H1 (cell line): ENCODE measurements at regions not wholly inside any gene's neighbourhood (a gene's known extent, or its start where the extent isn't known, plus 50 kb on each side); places are given as distances from the start of the nearest gene placed in this dataset.

ENCODE experiments used
- CTCF ChIA-PET: fragments of 300-600 bp; sonication (Branson Sonifier 250); formaldehyde crosslinking; loops from one replicate; lab custom pipeline; 2021; ENCODE audit not compliant: partially characterized antibody; lab: Charles Lee
- POLR2A ChIA-PET: fragments of 300-600 bp; sonication (Branson Sonifier 250); formaldehyde crosslinking; loops from one replicate; lab custom pipeline; 2021; ENCODE audit warnings: inconsistent platforms; ENCODE audit not compliant: partially characterized antibody; lab: Charles Lee
- DNase-seq, 2 experiments: peaks; one replicate each; pipeline versions ENCODE4 v3.0.0 to v3.0.0-alpha.2; 2010 to 2022; ENCODE audit warnings: low spot score in 2 of 2, low read depth in 1 of 2, mixed read lengths in 1 of 2
- FAIRE-seq: peaks from 2 replicates; lab custom pipeline; 2011; peaks lifted over from hg19 to GRCh38; lab: Jason Lieb, UNC
- H2AFZ ChIP-seq: 2 replicates; pipeline ENCODE4 v1.8.1; 2012; ENCODE audit warnings: low read length, inconsistent platforms
- H2AK5ac ChIP-seq: 2 replicates; pipeline ENCODE4 v1.6.1; 2013; ENCODE audit warnings: low read depth, low read length
- H2BK120ac ChIP-seq: replicated peaks from 2 replicates; pipeline ENCODE3; 2013; ENCODE audit warnings: low read depth, low read length, inconsistent platforms
- H2BK12ac ChIP-seq: 2 replicates; pipeline ENCODE4 v1.6.1; 2013; ENCODE audit warnings: low read depth, low read length
- H2BK15ac ChIP-seq: 2 replicates; pipeline ENCODE4 v1.6.1; 2013; ENCODE audit warnings: low read length
- H2BK20ac ChIP-seq: 2 replicates; pipeline ENCODE4 v1.6.1; 2013; ENCODE audit warnings: low read length
- H2BK5ac ChIP-seq: 2 replicates; pipeline ENCODE4 v1.6.1; 2013; ENCODE audit warnings: low read depth, low read length
- H3K14ac ChIP-seq: 2 replicates; pipeline ENCODE4 v1.6.1; 2013; ENCODE audit warnings: inconsistent platforms; ENCODE audit not compliant: insufficient read length
- H3K18ac ChIP-seq: 2 replicates; pipeline ENCODE4 v1.6.1; 2013; ENCODE audit warnings: low read length; ENCODE audit errors: extremely low read depth
- H3K23ac ChIP-seq: 2 replicates; pipeline ENCODE4 v1.6.1; 2013; ENCODE audit warnings: inconsistent platforms; ENCODE audit not compliant: insufficient read length
- H3K23me2 ChIP-seq: 2 replicates; pipeline ENCODE4 v1.6.1; 2013; ENCODE audit warnings: low read depth, low read length
- H3K27ac ChIP-seq: 2 replicates; pipeline ENCODE4 v1.6.1; 2011; ENCODE audit warnings: low read depth, low read length, inconsistent platforms
- H3K27me3 ChIP-seq, 4 experiments: replicated peaks in 1 of 4; 1 replicate in 1 of 4; 2 replicates in 3 of 4; pipeline versions ENCODE4 v1.6.1 to v1.8.1; 2011 to 2013; ENCODE audit warnings: low read length in 3 of 4, mild to moderate bottlenecking in 3 of 4, inconsistent platforms in 2 of 4, mixed read lengths in 2 of 4, moderate library complexity in 1 of 4; ENCODE audit not compliant: control insufficient read depth in 3 of 4, insufficient read depth in 3 of 4; ENCODE audit errors: extremely low read depth in 1 of 4
- H3K36me3 ChIP-seq, 4 experiments: 2 replicates each; pipeline versions ENCODE4 v1.6.1 to v1.8.1; 2011 to 2013; ENCODE audit warnings: mild to moderate bottlenecking in 4 of 4, low read length in 3 of 4, moderate library complexity in 2 of 4, control low read depth in 1 of 4, inconsistent platforms in 1 of 4; ENCODE audit not compliant: insufficient read depth in 4 of 4, control insufficient read depth in 2 of 4
- H3K4ac ChIP-seq: replicated peaks from 2 replicates; pipeline ENCODE3; 2013; ENCODE audit warnings: low read length, low read depth, mixed read lengths, inconsistent platforms; ENCODE audit not compliant: insufficient read length
- H3K4me1 ChIP-seq, 4 experiments: replicated peaks in 1 of 4; 1 replicate in 1 of 4; 2 replicates in 3 of 4; pipeline versions ENCODE4 v1.6.1 to v1.8.1; 2011 to 2013; ENCODE audit warnings: low read length in 3 of 4, inconsistent platforms in 2 of 4, mixed read lengths in 1 of 4; ENCODE audit not compliant: insufficient read depth in 4 of 4, control insufficient read depth in 3 of 4
- H3K4me2 ChIP-seq, 2 experiments: 2 replicates each; pipeline versions ENCODE4 v1.6.1 to v1.8.1; 2011 to 2013; ENCODE audit warnings: low read depth in 2 of 2, low read length in 2 of 2, control low read depth in 1 of 2, inconsistent platforms in 1 of 2, mild to moderate bottlenecking in 1 of 2; ENCODE audit not compliant: insufficient read depth in 1 of 2
- H3K4me3 ChIP-seq, 4 experiments: fragments of 200-600, 300-600 bp in 1 of 4; sonication (generic), shearing (Covaris generic), sonication (Bioruptor Twin) in 1 of 4; 2 replicates each; pipeline versions ENCODE4 v1.5.1 to v1.8.1; 2011 to 2016; ENCODE audit warnings: low read length in 4 of 4, low read depth in 3 of 4, control low read depth in 2 of 4, inconsistent platforms in 2 of 4, mild to moderate bottlenecking in 2 of 4, mixed read lengths in 1 of 4, moderate library complexity in 1 of 4; ENCODE audit not compliant: insufficient read depth in 2 of 4; ENCODE audit errors: extremely low read depth in 1 of 4
- H3K56ac ChIP-seq: replicated peaks from 2 replicates; pipeline ENCODE3; 2013; ENCODE audit warnings: low read depth, mild to moderate bottlenecking, mixed read lengths, low read length, inconsistent platforms; ENCODE audit not compliant: insufficient read length
- H3K79me1 ChIP-seq: 2 replicates; pipeline ENCODE4 v1.6.1; 2013; ENCODE audit warnings: low read depth, low read length, control low read depth
- H3K79me2 ChIP-seq, 2 experiments: 2 replicates each; pipeline versions ENCODE4 v1.6.1 to v1.8.1; 2012 to 2013; ENCODE audit warnings: low read length in 2 of 2, mild to moderate bottlenecking in 2 of 2, inconsistent platforms in 1 of 2; ENCODE audit not compliant: insufficient read depth in 2 of 2, control insufficient read depth in 1 of 2
- H3K9ac ChIP-seq, 4 experiments: replicated peaks in 1 of 4; 1 replicate in 1 of 4; 2 replicates in 3 of 4; pipeline versions ENCODE4 v1.6.1 to v1.8.1; 2011 to 2013; ENCODE audit warnings: low read depth in 3 of 4, low read length in 3 of 4, control low read depth in 2 of 4, mild to moderate bottlenecking in 2 of 4, moderate library complexity in 2 of 4, inconsistent platforms in 1 of 4; ENCODE audit errors: extremely low read depth in 1 of 4
- H3K9me3 ChIP-seq, 2 experiments: 2 replicates each; pipeline versions ENCODE4 v1.6.1 to v1.8.1; 2012 to 2013; ENCODE audit warnings: mild to moderate bottlenecking in 2 of 2, moderate library complexity in 2 of 2, control low read depth in 1 of 2, inconsistent platforms in 1 of 2, low read depth in 1 of 2, low read length in 1 of 2, mixed read lengths in 1 of 2; ENCODE audit not compliant: insufficient read depth in 2 of 2
- H4K20me1 ChIP-seq, 2 experiments: replicated peaks in 1 of 2; 2 replicates each; pipeline versions ENCODE3 to v1.8.1; 2011 to 2013; ENCODE audit warnings: inconsistent platforms in 2 of 2, low read length in 2 of 2, mild to moderate bottlenecking in 1 of 2; ENCODE audit not compliant: insufficient read depth in 2 of 2, control insufficient read depth in 1 of 2
- H4K5ac ChIP-seq: 2 replicates; pipeline ENCODE4 v1.6.1; 2013; ENCODE audit warnings: low read length, low read depth, mixed read lengths, inconsistent platforms; ENCODE audit not compliant: insufficient read length
- H4K8ac ChIP-seq: 2 replicates; pipeline ENCODE4 v1.8.0; 2013; ENCODE audit warnings: mild to moderate bottlenecking, moderate library complexity, low read length, inconsistent platforms; ENCODE audit not compliant: insufficient read depth; ENCODE audit errors: extremely low read depth
- H4K91ac ChIP-seq: replicated peaks from 2 replicates; pipeline ENCODE3; 2013; ENCODE audit warnings: low read length, mixed read lengths, inconsistent platforms; ENCODE audit not compliant: insufficient read length
- RBBP5 ChIP-seq: IDR thresholded peaks from 2 replicates; pipeline ENCODE4 v1.7.1; 2012; ENCODE audit warnings: low read depth, mild to moderate bottlenecking, inconsistent platforms, low read length, moderate library complexity, borderline replicate concordance
- SIN3A ChIP-seq, 2 experiments: IDR thresholded peaks in 1 of 2; conservative IDR thresholded peaks in 1 of 2; 2 replicates each; pipeline ENCODE4 v1.6.1; 2011 to 2012; ENCODE audit warnings: low read length in 2 of 2, improper control_type of control experiment in 1 of 2, low read depth in 1 of 2, mild to moderate bottlenecking in 1 of 2
- WGBS, 2 experiments: shearing (Covaris generic) in 1 of 2; methylation state at CpG; one replicate each; pipeline versions ENCODE4 v1.1.6 to v1.1.7; 2013 to 2015; ENCODE audit warnings: low lambda C conversion rate in 2 of 2, mixed read lengths in 2 of 2, inconsistent platforms in 1 of 2, low coverage in 1 of 2, missing lambda C conversion rate in 1 of 2; ENCODE audit not compliant: insufficient replicate concordance in 2 of 2, insufficient coverage in 1 of 2, insufficient read length in 1 of 2; ENCODE audit errors: extremely low coverage in 1 of 2, missing lambda C conversion rate in 1 of 2; 5-methylcytosine and 5-hydroxymethylcytosine counted together

- Histone ChIP-seq H4K8ac (no peak overlapping the region), H3K27me3 (peaks cover 0 to 3% (median 0%) of the 10 kb centered on the region in 4 experiments; a peak in 2 of 7 replicates), H2AK5ac (peak overlapping the region; percentile 95), H3K9ac (no peak overlapping the region; a peak in 1 of 7 replicates), H3K9me3 (no peaks in the 10 kb centered on the region), H2BK120ac (no peak overlapping the region), H2BK5ac (peak overlapping the region; percentile 92; the same call in 1 of the 2 replicates), H2BK12ac (peak overlapping the region; percentile 29), H3K14ac (no peak overlapping the region), H3K23me2 (no peaks in the 10 kb centered on the region; the same call in 1 of the 2 replicates), H3K23ac (no peak overlapping the region), H3K27ac (peak overlapping the region; percentile 75; the same call in 1 of the 2 replicates), H3K56ac (no peak overlapping the region), H2BK20ac (peak overlapping the region; percentile 13; the same call in 1 of the 2 replicates), H3K79me1 (no peaks in the 10 kb centered on the region), H3K36me3 (no peaks in the 10 kb centered on the region), H4K91ac (peak overlapping the region; percentile 6), H3K4me2 (peak overlapping the region in 1 of 2 experiments; percentile 59; a peak in 2 of 4 replicates), H3K4ac (no peak overlapping the region), H2BK15ac (no peak overlapping the region), H4K20me1 (no peaks in the 10 kb centered on the region), H3K18ac (peak overlapping the region; percentile 26; the same call in 1 of the 2 replicates), H2AFZ (no peak overlapping the region), H3K4me1 (peaks cover 17 to 27% (median 21%) of the 10 kb centered on the region in 4 experiments; a peak in 6 of 7 replicates), H4K5ac (no peak overlapping the region), H3K4me3 (peak overlapping the region in 1 of 4 experiments; percentile 24; a peak in 1 of 8 replicates)
- WGBS, 2 experiments = 66% methylated on average over 7 of the region's 7 CpGs; no CpG with 5 or more reads in 1 of the 2 experiments
- DNase-seq (peak in 1 of 2 experiments; percentile 81), FAIRE-seq (peak; percentile 68)
- ChIA-PET POLR2A (no interaction called here), CTCF (interaction anchor here (0.6 kb wide), 1 partner anchor 595 kb away, joined by 3 read pairs; no protein-coding TSS in a partner anchor)
- no peak for TF ChIP-seq RBBP5
- peak; percentile 28 to 46; a peak in 1 of 4 replicates for TF ChIP-seq SIN3A (conservative IDR thresholded peaks at IDR 0.05 in 1 of 2, IDR thresholded peaks at IDR 0.05 in 1 of 2; ENCODE audit: low read depth in 1 of 2, low read length in 2 of 2)
- TF ChIP-seq, all 59 proteins: peak for 1
- H3K79me2 ChIP-seq = no peaks in the 10 kb centered on the region
Measured at GRCh38 chr1:29975036-29975694, 738.8 kb downstream of the PTPRU start.
